MM.1S (cell line): ENCODE measurements at regions not wholly inside any gene's neighbourhood (a gene's known extent, or its start where the extent isn't known, plus 50 kb on each side); places are given as distances from the start of the nearest gene placed in this dataset.
"Not testable (repeated sequence)": the region's sequence is repeated elsewhere in the genome, so short reads cannot be mapped to it uniquely, and the experiment has no call there.

Experiments used
- DNase-seq: peaks from one replicate; pipeline ENCODE4 v3.0.0-alpha.2; 2015
- H2AFZ ChIP-seq: fragments of 300-600 bp; sonication (generic); 2 replicates; pipeline ENCODE4 v1.6.0; 2016; ENCODE audit warnings: antibody characterized with exemption, low read length
- H3F3A ChIP-seq: fragments of 300-600 bp; sonication (generic); 2 replicates; pipeline ENCODE4 v1.6.1; 2016; ENCODE audit warnings: mild to moderate bottlenecking, antibody characterized with exemption, low read length, moderate library complexity, mixed read lengths; ENCODE audit not compliant: insufficient read depth
- H3K27ac ChIP-seq: fragments of 300-600 bp; sonication (generic); 2 replicates; pipeline ENCODE4 v1.5.1; 2016; ENCODE audit warnings: mild to moderate bottlenecking, low read length
- H3K27me3 ChIP-seq: fragments of 300-600 bp; sonication (generic); replicated peaks from 2 replicates; pipeline ENCODE4 v1.6.0; 2016; ENCODE audit warnings: low read length; ENCODE audit not compliant: insufficient read depth
- H3K36me3 ChIP-seq: fragments of 300-600 bp; sonication (generic); replicated peaks from 2 replicates; pipeline ENCODE4 v1.6.1; 2016; ENCODE audit warnings: mild to moderate bottlenecking, low read length, mixed read lengths; ENCODE audit not compliant: insufficient read depth
- H3K4me1 ChIP-seq: fragments of 300-600 bp; sonication (generic); 2 replicates; pipeline ENCODE4 v1.6.1; 2016; ENCODE audit warnings: low read length, mixed read lengths
- H3K4me2 ChIP-seq: fragments of 300-600 bp; sonication (generic); 2 replicates; pipeline ENCODE4 v1.6.0; 2016; ENCODE audit warnings: low read depth, low read length
- H3K4me3 ChIP-seq: fragments of 300-600 bp; sonication (generic); 2 replicates; pipeline ENCODE4 v1.5.1; 2016; ENCODE audit warnings: low read length, mixed read lengths
- H3K79me2 ChIP-seq: fragments of 300-600 bp; sonication (generic); 2 replicates; pipeline ENCODE4 v1.6.1; 2016; ENCODE audit warnings: mixed run types, low read length, mixed read lengths
- H3K9ac ChIP-seq: fragments of 300-600 bp; sonication (generic); 2 replicates; pipeline ENCODE4 v1.6.1; 2016; ENCODE audit warnings: low read length, mixed read lengths
- H3K9me2 ChIP-seq: fragments of 300-600 bp; sonication (generic); replicated peaks from 2 replicates; pipeline ENCODE4 v1.6.1; 2016; ENCODE audit warnings: mild to moderate bottlenecking, low read length, mixed read lengths; ENCODE audit not compliant: insufficient read depth
- H3K9me3 ChIP-seq: fragments of 300-600 bp; sonication (generic); replicated peaks from 2 replicates; pipeline ENCODE4 v1.6.1; 2016; ENCODE audit warnings: mild to moderate bottlenecking, low read length, mixed read lengths; ENCODE audit not compliant: insufficient read depth
- H4K20me1 ChIP-seq: fragments of 300-600 bp; sonication (generic); 2 replicates; pipeline ENCODE4 v1.6.1; 2016; ENCODE audit warnings: mild to moderate bottlenecking, low read length, moderate library complexity, mixed read lengths; ENCODE audit not compliant: insufficient read depth
- CTCF ChIP-seq: fragments of 300-600 bp; sonication (generic); IDR thresholded peaks from 2 replicates; pipeline ENCODE4 v1.5.1; 2016; ENCODE audit warnings: antibody characterized with exemption, low read length, mixed read lengths
- EZH2 ChIP-seq: fragments of 300-600 bp; sonication (generic); optimal IDR thresholded peaks from 2 replicates; pipeline ENCODE3; 2017; ENCODE audit warnings: low read depth, mild to moderate bottlenecking, antibody characterized with exemption, low read length, mixed read lengths
- EZH2phosphoT487 ChIP-seq: fragments of 300-600 bp; sonication (generic); IDR thresholded peaks from 2 replicates; pipeline ENCODE4 v1.6.1; 2018; ENCODE audit warnings: antibody characterized with exemption, low read length

DNA sequence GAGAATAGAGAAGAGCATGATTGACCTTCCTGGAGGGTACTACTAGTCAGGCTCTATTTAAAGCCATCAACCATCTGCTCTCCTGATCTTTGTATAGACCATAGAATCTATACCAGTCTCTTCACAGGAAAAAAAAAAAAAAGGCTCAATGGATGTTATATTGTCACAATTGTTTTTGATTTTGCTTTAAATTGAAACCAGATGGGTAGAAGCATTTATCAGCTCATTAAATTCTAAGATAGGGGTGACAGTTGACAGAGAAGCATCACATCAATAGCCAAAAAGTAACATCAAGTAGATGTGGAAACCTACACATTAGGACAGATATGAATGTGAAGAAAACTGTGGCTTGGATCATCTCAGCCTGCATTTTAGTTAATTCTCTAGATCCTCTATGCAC, 558.9 kb upstream of the MBL2 start:
- H3K79me2 ChIP-seq: no peaks in the 10 kb centered on the region
- H3K4me3 ChIP-seq: no peak overlapping the region
- no peak overlapping the region for H2AFZ ChIP-seq
- H3K27me3 ChIP-seq: no peaks in the 10 kb centered on the region
- H3F3A ChIP-seq: no peaks in the 10 kb centered on the region
- no peak overlapping the region for H3K27ac ChIP-seq
- H4K20me1 ChIP-seq: no peaks in the 10 kb centered on the region
- H3K9me2 ChIP-seq: no peaks in the 10 kb centered on the region
- H3K9ac ChIP-seq: no peak overlapping the region
- no peaks in the 10 kb centered on the region for H3K9me3 ChIP-seq
- TF ChIP-seq EZH2phosphoT487: no peak
- TF ChIP-seq EZH2: no peak
- TF ChIP-seq CTCF: no peak
- H3K36me3 ChIP-seq: no peaks in the 10 kb centered on the region
- no peaks in the 10 kb centered on the region for H3K4me1 ChIP-seq
- DNase-seq: no peak
- no peak overlapping the region for H3K4me2 ChIP-seq

DNA sequence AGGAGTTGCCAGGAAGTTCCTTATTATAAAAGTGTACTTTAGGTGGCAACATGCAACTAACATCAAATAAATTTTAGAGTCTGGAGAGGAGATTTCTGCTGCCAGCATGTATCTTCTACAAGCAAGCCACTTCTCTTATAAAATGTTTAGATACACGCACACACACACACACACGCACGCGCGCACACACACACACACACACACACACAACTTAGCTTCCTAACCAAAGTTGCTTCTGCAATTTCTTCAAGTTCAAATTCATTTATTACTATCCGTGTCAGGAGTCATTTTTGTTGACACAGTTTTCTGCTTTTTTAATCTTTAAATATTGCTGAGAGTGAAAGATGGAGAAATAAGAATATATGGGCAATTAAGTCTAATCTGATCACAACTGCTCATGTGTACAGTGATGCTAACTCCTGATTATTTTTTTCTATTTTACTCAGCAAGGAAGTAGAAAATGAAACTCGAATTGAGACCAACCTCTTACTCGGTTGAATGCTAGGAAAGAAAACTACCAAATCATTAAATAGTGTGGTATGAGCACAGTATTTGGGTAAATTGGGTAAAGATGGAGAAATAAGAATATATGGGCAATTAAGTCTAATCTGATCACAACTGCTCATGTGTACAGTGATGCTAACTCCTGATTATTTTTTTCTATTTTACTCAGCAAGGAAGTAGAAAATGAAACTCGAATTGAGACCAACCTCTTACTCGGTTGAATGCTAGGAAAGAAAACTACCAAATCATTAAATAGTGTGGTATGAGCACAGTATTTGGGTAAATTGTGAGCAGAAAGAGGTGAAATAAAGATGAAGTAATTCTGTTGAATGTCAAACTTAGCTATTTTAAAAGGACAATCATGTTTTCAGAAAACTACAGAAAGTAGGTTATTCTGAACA, 554.1 kb upstream of the MBL2 start:
- Histone ChIP-seq H3K4me2 (peak overlapping the region; percentile 46; the same call in 1 of the 2 replicates), H2AFZ (0 out of 2 replicates have a peak overlapping the region, but pooled peaks have one; percentile 22)
- H3K9me3 ChIP-seq, H3K27me3 ChIP-seq, H3K79me2 ChIP-seq, H3K9ac ChIP-seq, H3K4me3 ChIP-seq, H4K20me1 ChIP-seq, H3K27ac ChIP-seq, H3F3A ChIP-seq, H3K36me3 ChIP-seq, H3K4me1 ChIP-seq, DNase-seq, H3K9me2 ChIP-seq: not testable (repeated sequence)

- no peak overlapping the region for H3K4me3 ChIP-seq
- no peaks in the 10 kb centered on the region for H3K79me2 ChIP-seq
- no peak overlapping the region for H3K4me2 ChIP-seq
- no peak overlapping the region for H3K9ac ChIP-seq
- no peaks in the 10 kb centered on the region for H3K4me1 ChIP-seq
- H3F3A ChIP-seq: no peaks in the 10 kb centered on the region
- TF ChIP-seq EZH2phosphoT487 (no peak), EZH2 (no peak), CTCF (no peak)
- no peaks in the 10 kb centered on the region for H4K20me1 ChIP-seq
- no peaks in the 10 kb centered on the region for H3K9me2 ChIP-seq
- H3K9me3 ChIP-seq: no peaks in the 10 kb centered on the region
- H2AFZ ChIP-seq: no peak overlapping the region
- H3K27ac ChIP-seq: no peak overlapping the region
- no peaks in the 10 kb centered on the region for H3K27me3 ChIP-seq
- no peaks in the 10 kb centered on the region for H3K36me3 ChIP-seq
- DNase-seq: no peak
These were observed 552.5 kb upstream of the MBL2 start for GRCh38 chr10:53325066-53325465.

DNA sequence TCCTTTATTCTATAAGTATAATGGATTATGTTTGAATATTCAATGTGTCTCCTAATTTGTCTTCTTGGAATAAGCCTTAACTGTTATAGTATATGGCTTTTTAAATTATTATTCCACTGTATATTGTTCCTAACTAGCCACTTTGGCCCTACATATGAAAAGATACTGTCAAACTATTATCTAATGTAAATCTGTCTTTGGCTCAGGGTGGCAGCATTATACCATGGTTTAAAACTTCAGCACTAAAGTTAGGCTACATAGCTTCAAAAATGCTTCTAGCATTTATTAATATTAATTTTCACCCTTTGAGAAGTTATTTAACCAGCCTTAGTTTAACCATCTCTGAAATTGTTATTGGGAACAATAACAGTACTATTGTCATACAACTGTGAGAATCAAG, 543.1 kb upstream of the MBL2 start:
- H3K27ac ChIP-seq: no peak overlapping the region
- no peak overlapping the region for H3K4me3 ChIP-seq
- H3K4me2 ChIP-seq: no peak overlapping the region
- H3K79me2 ChIP-seq: no peaks in the 10 kb centered on the region
- no peaks in the 10 kb centered on the region for H3K27me3 ChIP-seq
- H3K4me1 ChIP-seq: no peaks in the 10 kb centered on the region
- TF ChIP-seq EZH2phosphoT487: no peak
- no peak overlapping the region for H3K9ac ChIP-seq
- no peak for DNase-seq
- no peaks in the 10 kb centered on the region for H3K9me2 ChIP-seq
- no peaks in the 10 kb centered on the region for H4K20me1 ChIP-seq
- H3K36me3 ChIP-seq: no peaks in the 10 kb centered on the region
- no peaks in the 10 kb centered on the region for H3K9me3 ChIP-seq
- H3F3A ChIP-seq: no peaks in the 10 kb centered on the region
- H2AFZ ChIP-seq: no peak overlapping the region
